ENCODE measurements at regions not wholly inside any gene's neighbourhood (a gene's known extent, or its start where the extent isn't known, plus 50 kb on each side); places are given as distances from the start of the nearest gene placed in this dataset.

- TF ChIP-seq CTCF (IDR thresholded peaks at IDR 0.05), result no peak
- TF ChIP-seq POLR2A (IDR thresholded peaks at IDR 0.05), result no peak
Observed at GRCh38 chr15:38682861-38683260, 118.2 kb upstream of the RASGRP1 start.

All from esophagus squamous epithelium (tissue), 4 donors.